Suprapubic skin (tissue), 4 donors: ENCODE measurements at regions not wholly inside any gene's neighbourhood (a gene's known extent, or its start where the extent isn't known, plus 50 kb on each side); places are given as distances from the start of the nearest gene placed in this dataset.

ENCODE experiments used
- DNase-seq, 2 donors: peaks; one replicate each; pipeline ENCODE4 v3.0.0-alpha.2; 2019; ENCODE audit warnings: low spot score in 2 of 2
- H3K27ac ChIP-seq: fragments of 200-600 bp; sonication (generic); one replicate; pipeline ENCODE4 v1.5.1; 2019
- H3K27me3 ChIP-seq: fragments of 200-600 bp; sonication (generic); one replicate; pipeline ENCODE4 v1.5.1; 2019
- H3K36me3 ChIP-seq: fragments of 200-600 bp; sonication (generic); one replicate; pipeline ENCODE4 v1.5.1; 2019
- H3K4me1 ChIP-seq: fragments of 200-600 bp; sonication (generic); one replicate; pipeline ENCODE4 v1.5.1; 2019
- H3K4me3 ChIP-seq: fragments of 200-600 bp; sonication (generic); one replicate; pipeline ENCODE4 v1.5.1; 2019; ENCODE audit warnings: mild to moderate bottlenecking
- H3K9me3 ChIP-seq: fragments of 200-600 bp; sonication (generic); one replicate; pipeline ENCODE4 v1.5.1; 2019
- CTCF ChIP-seq, 2 donors: fragments of 200-600 bp in 1 of 2; fragments of 450-650 bp in 1 of 2; sonication (generic) in 1 of 2; IDR thresholded peaks; one replicate each; pipeline ENCODE4 v1.5.1; 2016 to 2019; ENCODE audit warnings: antibody characterized with exemption in 2 of 2, mild to moderate bottlenecking in 1 of 2, moderate library complexity in 1 of 2
- EP300 ChIP-seq: sonication (generic); formaldehyde crosslinking; IDR thresholded peaks from one replicate; pipeline ENCODE4 v1.6.1; 2017; ENCODE audit warnings: antibody characterized with exemption
- POLR2A ChIP-seq, 2 donors: fragments of 450-650 bp; IDR thresholded peaks; one replicate each; pipeline ENCODE4 v1.6.1; 2017; ENCODE audit warnings: antibody characterized with exemption in 2 of 2, mild to moderate bottlenecking in 2 of 2, moderate library complexity in 2 of 2
- POLR2AphosphoS5 ChIP-seq, 3 donors: sonication (generic); formaldehyde crosslinking; IDR thresholded peaks; one replicate each; pipeline ENCODE4 v1.6.1; 2017; ENCODE audit warnings: antibody characterized with exemption in 3 of 3
- WGBS: methylation state at CpG from one replicate; pipeline ENCODE4 v1.1.5; 2018; 5-methylcytosine and 5-hydroxymethylcytosine counted together

GRCh38 chr5:175129619-175130018 is 314.4 kb downstream of the DRD1 start:
- Histone ChIP-seq H3K27me3 (no peaks in the 10 kb centered on the region), H3K27ac (no peak overlapping the region), H3K9me3 (no peaks in the 10 kb centered on the region), H3K4me1 (no peaks in the 10 kb centered on the region), H3K36me3 (no peaks in the 10 kb centered on the region), H3K4me3 (no peak overlapping the region)
- no peak for DNase-seq
- 77% methylated on average over 4 of the region's 4 CpGs for WGBS
- no peak for TF ChIP-seq POLR2AphosphoS5 (IDR thresholded peaks at IDR 0.05)

GRCh38 chr5:175129121-175129520 is 314.9 kb downstream of the DRD1 start:
- no peak for DNase-seq
- TF ChIP-seq POLR2AphosphoS5 (IDR thresholded peaks at IDR 0.05) (no peak), EP300 (no peak), POLR2A (IDR thresholded peaks at IDR 0.05) (no peak), CTCF (IDR thresholded peaks at IDR 0.05) (no peak)
- WGBS, result 71% methylated on average over 4 of the region's 4 CpGs
- no peaks in the 10 kb centered on the region for H3K9me3 ChIP-seq
- no peaks in the 10 kb centered on the region for H3K4me1 ChIP-seq
- no peaks in the 10 kb centered on the region for H3K27me3 ChIP-seq
- H3K4me3 ChIP-seq, result no peak overlapping the region
- no peak overlapping the region for H3K27ac ChIP-seq
- H3K36me3 ChIP-seq, result no peaks in the 10 kb centered on the region

GRCh38 chr5:175124821-175125220 is 319.2 kb downstream of the DRD1 start:
- H3K27ac ChIP-seq, result no peak overlapping the region
- H3K4me1 ChIP-seq, result no peaks in the 10 kb centered on the region
- no peak overlapping the region for H3K4me3 ChIP-seq
- no peaks in the 10 kb centered on the region for H3K9me3 ChIP-seq
- WGBS, result 48% methylated on average over 5 of the region's 5 CpGs
- TF ChIP-seq POLR2AphosphoS5 (IDR thresholded peaks at IDR 0.05), result no peak
- TF ChIP-seq CTCF (IDR thresholded peaks at IDR 0.05), result no peak
- no peak for TF ChIP-seq EP300
- no peaks in the 10 kb centered on the region for H3K36me3 ChIP-seq
- DNase-seq, result no peak
- H3K27me3 ChIP-seq, result no peaks in the 10 kb centered on the region

- WGBS, result 98% methylated on average over 4 of the region's 4 CpGs
- no peaks in the 10 kb centered on the region for H3K36me3 ChIP-seq
- no peak overlapping the region for H3K4me3 ChIP-seq
- no peak for DNase-seq
- TF ChIP-seq EP300, result no peak
- TF ChIP-seq POLR2AphosphoS5 (IDR thresholded peaks at IDR 0.05), result no peak
- no peak for TF ChIP-seq CTCF (IDR thresholded peaks at IDR 0.05)
- TF ChIP-seq POLR2A (IDR thresholded peaks at IDR 0.05), result no peak
- no peaks in the 10 kb centered on the region for H3K4me1 ChIP-seq
- H3K9me3 ChIP-seq, result no peaks in the 10 kb centered on the region
- H3K27me3 ChIP-seq, result no peaks in the 10 kb centered on the region
- H3K27ac ChIP-seq, result no peak overlapping the region
These were observed 319.6 kb downstream of the DRD1 start for GRCh38 chr5:175124251-175124813.

GRCh38 chr5:175123542-175123941 is 320.4 kb downstream of the DRD1 start:
- Histone ChIP-seq H3K4me1 (no peaks in the 10 kb centered on the region), H3K27me3 (no peaks in the 10 kb centered on the region), H3K4me3 (no peak overlapping the region), H3K9me3 (no peaks in the 10 kb centered on the region), H3K27ac (no peak overlapping the region), H3K36me3 (no peaks in the 10 kb centered on the region)
- 89% methylated on average over 6 of the region's 6 CpGs for WGBS
- no peak for DNase-seq
- TF ChIP-seq POLR2AphosphoS5 (IDR thresholded peaks at IDR 0.05), result no peak
- TF ChIP-seq CTCF (IDR thresholded peaks at IDR 0.05), result no peak
- TF ChIP-seq EP300, result no peak
- TF ChIP-seq POLR2A (IDR thresholded peaks at IDR 0.05), result no peak

GRCh38 chr5:175121457-175121856 is 322.5 kb downstream of the DRD1 start:
- no peak for DNase-seq
- Histone ChIP-seq H3K4me1 (no peaks in the 10 kb centered on the region), H3K36me3 (no peaks in the 10 kb centered on the region), H3K27me3 (no peaks in the 10 kb centered on the region), H3K4me3 (no peak overlapping the region), H3K27ac (no peak overlapping the region), H3K9me3 (no peaks in the 10 kb centered on the region)
- TF ChIP-seq POLR2AphosphoS5 (IDR thresholded peaks at IDR 0.05) (no peak), EP300 (no peak), POLR2A (IDR thresholded peaks at IDR 0.05) (no peak), CTCF (IDR thresholded peaks at IDR 0.05) (no peak)
- 87% methylated on average over 2 of the region's 2 CpGs for WGBS
